ENCODE measurements at regions not wholly inside any gene's neighbourhood (a gene's known extent, or its start where the extent isn't known, plus 50 kb on each side); places are given as distances from the start of the nearest gene placed in this dataset.

- Histone ChIP-seq H2BK12ac (ENCODE audit: low read length) (no peak overlapping the region), H3K14ac (ENCODE audit: low read length) (no peak overlapping the region), H2BK5ac (ENCODE audit: low read length) (peak overlapping the region; percentile 58), H3K27ac (replicated peaks; ENCODE audit: low read length) (no peak overlapping the region), H2BK15ac (ENCODE audit: low read length) (no peak overlapping the region), H3K9ac (ENCODE audit: low read depth, low read length, poor library complexity) (no peak overlapping the region), H3K4ac (ENCODE audit: low read length) (no peak overlapping the region), H4K8ac (ENCODE audit: low read depth, low read length) (no peak overlapping the region), H3K79me1 (ENCODE audit: low read depth, low read length) (no peaks in the 10 kb centered on the region), H3K36me3 (replicated peaks in 1 of 2; ENCODE audit: control insufficient read depth in 2 of 2, insufficient read depth in 2 of 2, low read length in 2 of 2) (no peaks in the 10 kb centered on the region), H3K23ac (ENCODE audit: low read depth, low read length, poor library complexity) (no peak overlapping the region), H3K4me3 (ENCODE audit: low read length in 2 of 2) (no peak overlapping the region), H3K4me2 (ENCODE audit: insufficient read depth, low read length, poor library complexity, severe bottlenecking) (no peak overlapping the region), H3K27me3 (ENCODE audit: control insufficient read depth in 3 of 3, insufficient read depth in 3 of 3, low read depth in 1 of 3, low read length in 3 of 3) (no peaks in the 10 kb centered on the region), H4K91ac (ENCODE audit: low read depth, low read length, poor library complexity) (no peak overlapping the region), H2BK120ac (ENCODE audit: low read depth, low read length) (no peak overlapping the region), H3K9me3 (replicated peaks in 1 of 2; ENCODE audit: control insufficient read depth in 2 of 2, insufficient read depth in 1 of 2, low read depth in 1 of 2, low read length in 2 of 2) (no peaks in the 10 kb centered on the region), H2AK5ac (ENCODE audit: low read depth, low read length) (no peak overlapping the region), H3K18ac (ENCODE audit: low read length) (no peak overlapping the region), H2AFZ (ENCODE audit: low read length) (no peak overlapping the region), H3K4me1 (ENCODE audit: control insufficient read depth in 2 of 2, insufficient read depth in 1 of 2, low read depth in 1 of 2, low read length in 2 of 2) (peaks cover 0 to 3% of the 10 kb centered on the region in 2 donors)
- WGBS, 2 donors (ENCODE audit: extremely low coverage in 2 of 2, insufficient read length in 2 of 2, insufficient replicate concordance in 1 of 2) = no CpG with 5 or more reads among the region's 7 CpGs
- DNase-seq (ENCODE audit: low spot score) = peak; percentile 63
Observed at GRCh38 chr5:149434162-149435014, 55.3 kb upstream of the IL17B start.

- Histone ChIP-seq H3K4me2 (ENCODE audit: insufficient read depth, low read length, poor library complexity, severe bottlenecking) (no peak overlapping the region), H3K36me3 (replicated peaks in 1 of 2; ENCODE audit: control insufficient read depth in 2 of 2, insufficient read depth in 2 of 2, low read length in 2 of 2) (no peaks in the 10 kb centered on the region), H3K4me1 (ENCODE audit: control insufficient read depth in 2 of 2, insufficient read depth in 1 of 2, low read depth in 1 of 2, low read length in 2 of 2) (peaks cover 0 to 4% of the 10 kb centered on the region in 2 donors), H2BK120ac (ENCODE audit: low read depth, low read length) (no peak overlapping the region), H3K14ac (ENCODE audit: low read length) (no peak overlapping the region), H3K9me3 (replicated peaks in 1 of 2; ENCODE audit: control insufficient read depth in 2 of 2, insufficient read depth in 1 of 2, low read depth in 1 of 2, low read length in 2 of 2) (no peaks in the 10 kb centered on the region), H2AFZ (ENCODE audit: low read length) (no peak overlapping the region), H3K9ac (ENCODE audit: low read depth, low read length, poor library complexity) (no peak overlapping the region), H3K79me1 (ENCODE audit: low read depth, low read length) (no peaks in the 10 kb centered on the region), H2AK5ac (ENCODE audit: low read depth, low read length) (peak overlapping the region; percentile 14), H2BK15ac (ENCODE audit: low read length) (no peak overlapping the region), H3K4me3 (ENCODE audit: low read length in 2 of 2) (no peak overlapping the region), H2BK5ac (ENCODE audit: low read length) (peak overlapping the region; percentile 58), H3K27me3 (ENCODE audit: control insufficient read depth in 3 of 3, insufficient read depth in 3 of 3, low read depth in 1 of 3, low read length in 3 of 3) (no peaks in the 10 kb centered on the region), H3K18ac (ENCODE audit: low read length) (no peak overlapping the region), H4K8ac (ENCODE audit: low read depth, low read length) (no peak overlapping the region), H3K27ac (replicated peaks; ENCODE audit: low read length) (no peak overlapping the region), H2BK12ac (ENCODE audit: low read length) (no peak overlapping the region), H4K91ac (ENCODE audit: low read depth, low read length, poor library complexity) (no peak overlapping the region), H3K23ac (ENCODE audit: low read depth, low read length, poor library complexity) (no peak overlapping the region), H3K4ac (ENCODE audit: low read length) (no peak overlapping the region)
- no CpG with 5 or more reads among the region's 8 CpGs for WGBS, 2 donors (ENCODE audit: extremely low coverage in 2 of 2, insufficient read length in 2 of 2, insufficient replicate concordance in 1 of 2)
- no peak for DNase-seq (ENCODE audit: low spot score)
Observed at GRCh38 chr5:149433524-149434131, 54.5 kb upstream of the IL17B start.

- Histone ChIP-seq H3K27ac (replicated peaks; ENCODE audit: low read length) (no peak overlapping the region), H2BK12ac (ENCODE audit: low read length) (no peak overlapping the region)
Observed at GRCh38 chr5:149432911-149433401, 53.9 kb upstream of the IL17B start.

GRCh38 chr5:149432376-149432775 is 53.3 kb upstream of the IL17B start:
- no peak overlapping the region for H3K4me3 ChIP-seq (ENCODE audit: low read length in 2 of 2)
- no peak overlapping the region for H3K18ac ChIP-seq (ENCODE audit: low read length)
- no peak overlapping the region for H2BK12ac ChIP-seq (ENCODE audit: low read length)
- no peak overlapping the region for H2BK120ac ChIP-seq (ENCODE audit: low read depth, low read length)
- H2BK5ac ChIP-seq (ENCODE audit: low read length) = no peak overlapping the region
- H3K36me3 ChIP-seq (replicated peaks in 1 of 2; ENCODE audit: control insufficient read depth in 2 of 2, insufficient read depth in 2 of 2, low read length in 2 of 2) = no peaks in the 10 kb centered on the region
- H3K23ac ChIP-seq (ENCODE audit: low read depth, low read length, poor library complexity) = no peak overlapping the region
- no peak overlapping the region for H3K14ac ChIP-seq (ENCODE audit: low read length)
- no peaks in the 10 kb centered on the region for H3K27me3 ChIP-seq (ENCODE audit: control insufficient read depth in 3 of 3, insufficient read depth in 3 of 3, low read depth in 1 of 3, low read length in 3 of 3)
- no peak overlapping the region for H2BK15ac ChIP-seq (ENCODE audit: low read length)
- no peak overlapping the region for H3K9ac ChIP-seq (ENCODE audit: low read depth, low read length, poor library complexity)
- no peak overlapping the region for H4K91ac ChIP-seq (ENCODE audit: low read depth, low read length, poor library complexity)
- DNase-seq (ENCODE audit: low spot score) = no peak
- no peak overlapping the region for H3K4me2 ChIP-seq (ENCODE audit: insufficient read depth, low read length, poor library complexity, severe bottlenecking)
- peaks cover 0 to 4% of the 10 kb centered on the region in 2 donors for H3K4me1 ChIP-seq (ENCODE audit: control insufficient read depth in 2 of 2, insufficient read depth in 1 of 2, low read depth in 1 of 2, low read length in 2 of 2)
- H3K9me3 ChIP-seq (replicated peaks in 1 of 2; ENCODE audit: control insufficient read depth in 2 of 2, insufficient read depth in 1 of 2, low read depth in 1 of 2, low read length in 2 of 2) = no peaks in the 10 kb centered on the region
- H4K8ac ChIP-seq (ENCODE audit: low read depth, low read length) = no peak overlapping the region
- no peak overlapping the region for H2AK5ac ChIP-seq (ENCODE audit: low read depth, low read length)
- no peak overlapping the region for H3K4ac ChIP-seq (ENCODE audit: low read length)
- no peak overlapping the region for H2AFZ ChIP-seq (ENCODE audit: low read length)
- no peak overlapping the region for H3K27ac ChIP-seq (replicated peaks; ENCODE audit: low read length)
- no CpG with 5 or more reads among the region's 7 CpGs for WGBS, 2 donors (ENCODE audit: extremely low coverage in 2 of 2, insufficient read length in 2 of 2, insufficient replicate concordance in 1 of 2)
- no peaks in the 10 kb centered on the region for H3K79me1 ChIP-seq (ENCODE audit: low read depth, low read length)

More at GRCh38 chr5:149432911-149433401, 53.9 kb upstream of the IL17B start:
- Histone ChIP-seq H2AFZ (ENCODE audit: low read length) (no peak overlapping the region), H3K9me3 (replicated peaks in 1 of 2; ENCODE audit: control insufficient read depth in 2 of 2, insufficient read depth in 1 of 2, low read depth in 1 of 2, low read length in 2 of 2) (no peaks in the 10 kb centered on the region), H3K14ac (ENCODE audit: low read length) (no peak overlapping the region), H3K79me1 (ENCODE audit: low read depth, low read length) (no peaks in the 10 kb centered on the region), H3K4me1 (ENCODE audit: control insufficient read depth in 2 of 2, insufficient read depth in 1 of 2, low read depth in 1 of 2, low read length in 2 of 2) (peaks cover 0 to 4% of the 10 kb centered on the region in 2 donors), H3K9ac (ENCODE audit: low read depth, low read length, poor library complexity) (no peak overlapping the region), H3K4me3 (ENCODE audit: low read length in 2 of 2) (no peak overlapping the region), H2BK5ac (ENCODE audit: low read length) (no peak overlapping the region), H4K91ac (ENCODE audit: low read depth, low read length, poor library complexity) (no peak overlapping the region), H3K36me3 (replicated peaks in 1 of 2; ENCODE audit: control insufficient read depth in 2 of 2, insufficient read depth in 2 of 2, low read length in 2 of 2) (no peaks in the 10 kb centered on the region), H4K8ac (ENCODE audit: low read depth, low read length) (no peak overlapping the region), H3K27me3 (ENCODE audit: control insufficient read depth in 3 of 3, insufficient read depth in 3 of 3, low read depth in 1 of 3, low read length in 3 of 3) (no peaks in the 10 kb centered on the region), H2AK5ac (ENCODE audit: low read depth, low read length) (no peak overlapping the region), H2BK15ac (ENCODE audit: low read length) (no peak overlapping the region), H3K18ac (ENCODE audit: low read length) (no peak overlapping the region), H2BK120ac (ENCODE audit: low read depth, low read length) (no peak overlapping the region), H3K23ac (ENCODE audit: low read depth, low read length, poor library complexity) (no peak overlapping the region), H3K4me2 (ENCODE audit: insufficient read depth, low read length, poor library complexity, severe bottlenecking) (no peak overlapping the region), H3K4ac (ENCODE audit: low read length) (no peak overlapping the region)
- no CpG with 5 or more reads among the region's 3 CpGs for WGBS, 2 donors (ENCODE audit: extremely low coverage in 2 of 2, insufficient read length in 2 of 2, insufficient replicate concordance in 1 of 2)
- no peak for DNase-seq (ENCODE audit: low spot score)
